Fibroblast of mammary gland (primary cell): ENCODE measurements at regions not wholly inside any gene's neighbourhood (a gene's known extent, or its start where the extent isn't known, plus 50 kb on each side); places are given as distances from the start of the nearest gene placed in this dataset.

Source experiments
- DNase-seq: peaks from one replicate; pipeline ENCODE4 v3.0.0-alpha.2; 2010; ENCODE audit warnings: low read depth
- H3K4me3 ChIP-seq: 2 replicates; pipeline ENCODE4 v1.5.1; 2011; ENCODE audit warnings: low read depth, mild to moderate bottlenecking, low read length, moderate library complexity; ENCODE audit not compliant: control insufficient read depth
- TF ChIP-seq, protein P1 (sequence below): conservative IDR thresholded peaks from 2 replicates; pipeline ENCODE4 v1.5.1; 2011; ENCODE audit warnings: low read depth, low read length, inconsistent platforms; ENCODE audit not compliant: control insufficient read depth, insufficient read depth

DNA sequence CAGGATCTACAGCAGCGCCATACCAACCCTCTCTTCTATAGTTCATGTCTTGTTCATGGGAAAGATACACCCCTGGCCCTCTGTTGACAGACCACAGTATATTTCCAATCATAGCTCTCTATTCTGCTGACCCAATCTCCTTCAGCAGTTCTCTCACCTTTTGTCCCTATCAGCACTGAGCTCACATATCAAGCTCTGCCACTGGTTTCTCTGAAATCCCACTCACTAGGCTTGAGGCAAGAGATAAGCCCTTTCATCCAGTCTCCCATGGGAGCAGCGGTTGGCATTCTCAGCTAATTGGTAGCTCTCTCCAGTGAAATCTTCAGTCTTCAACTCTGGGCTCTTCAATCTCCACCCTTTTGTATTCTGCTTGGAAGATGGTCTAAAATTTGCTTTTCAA is 313.4 kb downstream of the GJA1 start:
- no peak overlapping the region for H3K4me3 ChIP-seq
- DNase-seq, result no peak
- TF ChIP-seq, protein P1, sequence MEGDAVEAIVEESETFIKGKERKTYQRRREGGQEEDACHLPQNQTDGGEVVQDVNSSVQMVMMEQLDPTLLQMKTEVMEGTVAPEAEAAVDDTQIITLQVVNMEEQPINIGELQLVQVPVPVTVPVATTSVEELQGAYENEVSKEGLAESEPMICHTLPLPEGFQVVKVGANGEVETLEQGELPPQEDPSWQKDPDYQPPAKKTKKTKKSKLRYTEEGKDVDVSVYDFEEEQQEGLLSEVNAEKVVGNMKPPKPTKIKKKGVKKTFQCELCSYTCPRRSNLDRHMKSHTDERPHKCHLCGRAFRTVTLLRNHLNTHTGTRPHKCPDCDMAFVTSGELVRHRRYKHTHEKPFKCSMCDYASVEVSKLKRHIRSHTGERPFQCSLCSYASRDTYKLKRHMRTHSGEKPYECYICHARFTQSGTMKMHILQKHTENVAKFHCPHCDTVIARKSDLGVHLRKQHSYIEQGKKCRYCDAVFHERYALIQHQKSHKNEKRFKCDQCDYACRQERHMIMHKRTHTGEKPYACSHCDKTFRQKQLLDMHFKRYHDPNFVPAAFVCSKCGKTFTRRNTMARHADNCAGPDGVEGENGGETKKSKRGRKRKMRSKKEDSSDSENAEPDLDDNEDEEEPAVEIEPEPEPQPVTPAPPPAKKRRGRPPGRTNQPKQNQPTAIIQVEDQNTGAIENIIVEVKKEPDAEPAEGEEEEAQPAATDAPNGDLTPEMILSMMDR, result no peak

DNA sequence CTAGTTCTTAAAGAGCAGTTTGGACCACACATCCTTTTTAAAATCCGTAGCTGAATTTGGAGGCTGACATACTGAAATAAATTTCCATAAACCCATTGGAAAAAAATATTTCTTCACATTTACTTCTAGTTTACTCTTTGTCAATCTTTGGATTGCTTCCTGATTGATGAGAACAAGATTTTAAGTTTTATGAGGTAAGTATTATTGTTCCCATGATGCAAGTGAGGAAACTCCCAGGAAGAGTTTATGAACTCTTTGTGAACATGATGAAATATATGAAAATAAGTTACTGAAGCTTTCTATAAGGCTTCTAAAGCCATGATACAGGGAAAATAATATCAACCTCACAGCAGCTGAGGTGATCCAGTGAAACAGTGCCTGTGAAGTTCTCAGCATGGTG is 320.0 kb downstream of the GJA1 start:
- TF ChIP-seq, protein P1, result no peak

DNA sequence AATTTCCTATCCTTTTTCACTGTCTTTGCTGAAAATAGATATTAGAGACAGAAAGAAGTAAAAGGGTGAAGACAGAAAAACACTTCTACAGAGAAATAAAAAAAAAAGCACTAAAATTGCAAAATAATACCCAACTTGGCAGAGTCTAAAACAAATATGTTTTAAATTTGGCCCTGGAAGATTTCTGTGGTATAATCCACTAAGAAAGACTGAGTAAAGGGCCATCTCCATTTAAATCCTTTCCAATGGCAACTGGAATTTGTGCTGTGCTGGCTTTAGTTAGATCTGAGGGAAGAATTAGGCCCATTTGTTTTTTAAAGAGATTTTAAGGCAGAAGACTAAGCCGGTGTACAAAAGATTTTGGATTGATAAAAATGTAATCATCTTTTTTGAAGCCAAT is 321.2 kb downstream of the GJA1 start:
- TF ChIP-seq, protein P1, result no peak
- H3K4me3 ChIP-seq, result no peak overlapping the region
- no peak for DNase-seq

More for the DNA sequence above, 320.0 kb downstream of the GJA1 start:
- no peak for DNase-seq
- H3K4me3 ChIP-seq, result no peak overlapping the region

DNA sequence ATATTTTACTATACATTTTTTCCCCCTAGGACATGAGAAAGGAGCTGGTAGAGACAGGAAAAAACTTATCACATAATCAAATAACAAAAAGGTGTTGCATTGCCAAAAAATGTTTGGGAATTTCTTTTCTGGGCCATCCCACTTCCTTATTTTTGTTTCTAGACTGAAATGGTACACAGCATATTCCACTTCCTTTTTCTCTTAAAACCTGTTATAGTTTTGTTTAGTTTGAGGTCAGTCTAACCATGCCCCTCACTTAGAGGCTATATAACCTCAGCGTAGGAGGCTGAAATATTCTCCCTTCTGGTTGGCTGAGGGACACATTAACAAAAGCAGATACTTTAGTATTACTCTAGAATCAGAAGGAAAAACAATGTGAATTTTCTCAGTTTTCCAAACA is 323.9 kb downstream of the GJA1 start:
- TF ChIP-seq, protein P1, result no peak
- DNase-seq, result no peak
- H3K4me3 ChIP-seq, result no peak overlapping the region

DNA sequence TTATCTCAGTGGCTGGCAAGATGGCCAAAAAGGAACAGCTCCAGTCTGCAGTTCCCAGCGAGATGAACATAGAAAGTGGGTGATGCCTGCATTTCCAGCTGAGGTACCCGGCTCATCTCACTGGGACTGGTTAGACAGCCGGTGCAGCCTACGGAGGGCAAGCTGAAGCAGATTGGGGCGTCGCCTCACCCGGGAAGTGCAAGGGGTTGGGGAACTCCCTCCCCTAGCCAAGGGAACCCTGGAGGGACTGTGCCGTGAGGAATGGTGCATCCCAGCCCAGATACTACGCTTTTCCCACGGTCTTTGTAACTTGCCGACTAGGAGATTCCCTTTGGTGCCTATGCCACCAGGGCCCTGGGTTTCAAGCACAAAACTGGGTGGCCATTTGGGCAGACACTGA is 324.7 kb downstream of the GJA1 start:
- no peak for DNase-seq
- TF ChIP-seq, protein P1, result no peak
- no peak overlapping the region for H3K4me3 ChIP-seq

DNA sequence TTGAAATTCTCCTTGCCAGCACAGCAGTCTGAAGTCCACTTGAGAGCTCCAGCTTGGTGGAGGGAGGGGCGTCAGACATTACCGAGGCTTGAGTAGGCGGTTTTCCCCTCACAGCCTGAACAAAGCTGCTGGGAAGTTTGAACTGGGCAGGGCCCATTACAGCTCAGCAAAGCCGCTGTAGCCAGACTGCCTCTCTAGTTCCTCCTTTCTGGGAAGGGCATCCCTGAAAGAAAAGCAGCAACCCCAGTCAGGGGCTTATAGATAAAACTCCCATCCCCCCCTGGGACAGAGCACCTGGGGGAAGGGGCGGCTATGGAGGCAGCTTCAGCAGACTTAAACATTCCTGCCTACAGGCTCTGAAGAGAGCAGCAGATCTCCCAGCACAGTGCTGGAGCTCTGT is 325.3 kb downstream of the GJA1 start:
- no peak for DNase-seq
- TF ChIP-seq, protein P1, result no peak
- no peak overlapping the region for H3K4me3 ChIP-seq

DNA sequence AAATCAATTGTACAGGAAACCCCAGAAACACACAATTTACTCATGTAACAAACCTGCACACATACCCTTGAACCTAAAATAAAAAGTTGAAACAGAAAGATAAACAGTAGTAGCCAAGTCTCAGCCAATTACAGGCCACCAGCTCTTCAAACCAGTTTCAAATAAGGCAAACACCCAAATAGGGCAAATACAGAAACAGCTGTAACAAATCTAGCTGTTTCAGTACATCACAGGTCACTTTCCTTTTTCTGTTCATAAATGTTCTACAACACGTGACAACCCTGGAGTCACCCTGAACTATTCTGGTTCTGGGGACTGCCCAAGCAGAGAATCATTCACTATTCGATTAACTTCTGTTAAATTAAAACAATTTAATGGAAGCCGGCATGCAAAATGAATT is 329.0 kb downstream of the GJA1 start:
- DNase-seq, result no peak
- no peak overlapping the region for H3K4me3 ChIP-seq
- TF ChIP-seq, protein P1, result no peak
